GM23248 (cell line): ENCODE measurements at regions not wholly inside any gene's neighbourhood (a gene's known extent, or its start where the extent isn't known, plus 50 kb on each side); places are given as distances from the start of the nearest gene placed in this dataset.

Experiments used
- DNase-seq: peaks from one replicate; pipeline ENCODE4 v3.0.0-alpha.2; 2015
- H2AFZ ChIP-seq: fragments of 200-600 bp; sonication (generic); 2 replicates; pipeline ENCODE4 v1.6.1; 2016; ENCODE audit warnings: antibody characterized with exemption
- H3F3A ChIP-seq: fragments of 200-600 bp; sonication (generic); 2 replicates; pipeline ENCODE4 v1.6.1; 2016; ENCODE audit warnings: mild to moderate bottlenecking, antibody characterized with exemption, mixed run types; ENCODE audit not compliant: insufficient read depth
- H3K27ac ChIP-seq: fragments of 200-600 bp; sonication (generic); 2 replicates; pipeline ENCODE4 v1.5.1; 2016; ENCODE audit warnings: mild to moderate bottlenecking
- H3K27me3 ChIP-seq: fragments of 200-600 bp; sonication (generic); replicated peaks from 2 replicates; pipeline ENCODE4 v1.6.1; 2016; ENCODE audit warnings: mild to moderate bottlenecking; ENCODE audit not compliant: insufficient read depth
- H3K36me3 ChIP-seq: fragments of 200-600 bp; sonication (generic); 2 replicates; pipeline ENCODE4 v1.6.1; 2016; ENCODE audit warnings: low read depth, mild to moderate bottlenecking
- H3K4me1 ChIP-seq: fragments of 200-600 bp; sonication (generic); 2 replicates; pipeline ENCODE4 v1.6.1; 2016; ENCODE audit warnings: mild to moderate bottlenecking; ENCODE audit not compliant: insufficient read depth
- H3K4me2 ChIP-seq: fragments of 200-600 bp; sonication (generic); one replicate; pipeline ENCODE4 v1.6.1; 2016; ENCODE audit warnings: mild to moderate bottlenecking; ENCODE audit not compliant: unreplicated experiment
- H3K4me3 ChIP-seq: fragments of 200-600 bp; sonication (generic); 2 replicates; pipeline ENCODE4 v1.5.1; 2016; ENCODE audit warnings: mild to moderate bottlenecking
- H3K79me2 ChIP-seq: fragments of 200-600 bp; sonication (generic); 2 replicates; pipeline ENCODE4 v1.6.1; 2016; ENCODE audit warnings: mild to moderate bottlenecking; ENCODE audit not compliant: insufficient read depth
- H3K9ac ChIP-seq: fragments of 200-600 bp; sonication (generic); 2 replicates; pipeline ENCODE4 v1.6.1; 2016; ENCODE audit warnings: mild to moderate bottlenecking
- H3K9me2 ChIP-seq: fragments of 200-600 bp; sonication (generic); 2 replicates; pipeline ENCODE4 v1.6.1; 2016; ENCODE audit warnings: mixed run types, mild to moderate bottlenecking, moderate library complexity; ENCODE audit not compliant: insufficient read depth
- H3K9me3 ChIP-seq: fragments of 200-600 bp; sonication (generic); one replicate; pipeline ENCODE4 v1.6.1; 2017; ENCODE audit warnings: low read depth
- H4K20me1 ChIP-seq: fragments of 200-600 bp; sonication (generic); 2 replicates; pipeline ENCODE4 v1.6.0; 2016; ENCODE audit not compliant: insufficient read depth
- EZH2 ChIP-seq: fragments of 200-600 bp; sonication (generic); IDR thresholded peaks from 2 replicates; pipeline ENCODE4 v1.6.1; 2018; ENCODE audit warnings: antibody characterized with exemption, mild to moderate bottlenecking; ENCODE audit not compliant: insufficient read depth, poor library complexity, severe bottlenecking
- EZH2phosphoT487 ChIP-seq: fragments of 200-600 bp; sonication (generic); IDR thresholded peaks from 2 replicates; pipeline ENCODE4 v1.6.1; 2018; ENCODE audit warnings: antibody characterized with exemption, moderate library complexity, mild to moderate bottlenecking, low read depth; ENCODE audit not compliant: insufficient read depth
- WGBS, 2 experiments: methylation state at CpG; one replicate each; pipeline ENCODE4 v1.1.6; 2015 to 2017; ENCODE audit warnings: low lambda C conversion rate in 2 of 2, low coverage in 1 of 2; ENCODE audit errors: missing lambda C conversion rate in 2 of 2; 5-methylcytosine and 5-hydroxymethylcytosine counted together
- in situ Hi-C: fragments of 300-500 bp; cut with MboI; formaldehyde crosslinking; loops from 2 replicates; pipeline ENCODE4 v1.15.0; 2020

- Histone ChIP-seq H3K4me2 (no peak overlapping the region), H4K20me1 (no peaks in the 10 kb centered on the region), H3K4me3 (no peak overlapping the region), H3K27me3 (peaks cover 5% of the 10 kb centered on the region), H3K9me3 (no peaks in the 10 kb centered on the region), H3K27ac (no peak overlapping the region), H3K79me2 (no peaks in the 10 kb centered on the region), H3K36me3 (no peaks in the 10 kb centered on the region), H2AFZ (no peak overlapping the region), H3K9ac (no peak overlapping the region), H3K9me2 (no peaks in the 10 kb centered on the region), H3F3A (no peaks in the 10 kb centered on the region), H3K4me1 (no peaks in the 10 kb centered on the region)
- in situ Hi-C loops, result no loop called here
- WGBS, 2 experiments, result 10 to 33% methylated on average over 2 of the region's 2 CpGs
- TF ChIP-seq EZH2 (no peak), EZH2phosphoT487 (no peak)
- no peak for DNase-seq
Observed at GRCh38 chr11:127490896-127491295, 490.3 kb upstream of the KIRREL3 start.

GRCh38 chr11:127485541-127485940 is 485.0 kb upstream of the KIRREL3 start:
- TF ChIP-seq EZH2phosphoT487 (no peak), EZH2 (no peak)
- Histone ChIP-seq H3K79me2 (no peaks in the 10 kb centered on the region), H3K27me3 (no peaks in the 10 kb centered on the region), H3F3A (no peaks in the 10 kb centered on the region), H4K20me1 (no peaks in the 10 kb centered on the region; the same call in 1 of the 2 replicates), H3K27ac (no peak overlapping the region), H3K9me3 (no peaks in the 10 kb centered on the region), H3K4me2 (no peak overlapping the region), H3K9ac (no peak overlapping the region), H3K4me1 (no peaks in the 10 kb centered on the region), H3K36me3 (no peaks in the 10 kb centered on the region), H3K9me2 (no peaks in the 10 kb centered on the region), H3K4me3 (no peak overlapping the region), H2AFZ (no peak overlapping the region)
- peak; percentile 14 for DNase-seq
- 15 to 22% methylated on average over 2 of the region's 2 CpGs for WGBS, 2 experiments
- in situ Hi-C loops, result no loop called here

- Histone ChIP-seq H3K9me2 (no peaks in the 10 kb centered on the region), H3K36me3 (no peaks in the 10 kb centered on the region), H3K9me3 (no peaks in the 10 kb centered on the region), H3K27me3 (0 out of 2 replicates have a peak, but pooled peaks cover 4% of the 10 kb centered on the region), H3K4me3 (no peak overlapping the region), H3K4me1 (no peaks in the 10 kb centered on the region), H4K20me1 (no peaks in the 10 kb centered on the region; the same call in 1 of the 2 replicates), H3F3A (no peaks in the 10 kb centered on the region), H3K27ac (no peak overlapping the region), H2AFZ (no peak overlapping the region), H3K79me2 (no peaks in the 10 kb centered on the region), H3K9ac (no peak overlapping the region), H3K4me2 (no peak overlapping the region)
- DNase-seq, result no peak
- WGBS, 2 experiments, result 17 to 26% methylated on average over 1 of the region's 1 CpG
- TF ChIP-seq EZH2phosphoT487, result no peak
- no peak for TF ChIP-seq EZH2
- in situ Hi-C loops, result no loop called here
Observed at GRCh38 chr11:127481391-127481790, 480.8 kb upstream of the KIRREL3 start.

- Histone ChIP-seq H4K20me1 (no peaks in the 10 kb centered on the region; the same call in 1 of the 2 replicates), H3K4me3 (no peak overlapping the region), H3K9ac (no peak overlapping the region), H2AFZ (no peak overlapping the region), H3K4me1 (no peaks in the 10 kb centered on the region), H3F3A (no peaks in the 10 kb centered on the region), H3K27me3 (0 out of 2 replicates have a peak, but pooled peaks cover 4% of the 10 kb centered on the region), H3K79me2 (no peaks in the 10 kb centered on the region), H3K9me2 (no peaks in the 10 kb centered on the region), H3K9me3 (no peaks in the 10 kb centered on the region), H3K4me2 (no peak overlapping the region), H3K36me3 (no peaks in the 10 kb centered on the region), H3K27ac (no peak overlapping the region)
- WGBS, 2 experiments, result 66 to 83% methylated on average over 2 of the region's 2 CpGs
- TF ChIP-seq EZH2phosphoT487, result no peak
- TF ChIP-seq EZH2, result no peak
- in situ Hi-C loops, result no loop called here
- no peak for DNase-seq
Observed at GRCh38 chr11:127478826-127479225, 478.3 kb upstream of the KIRREL3 start.

GRCh38 chr11:127474766-127475165 is 474.2 kb upstream of the KIRREL3 start:
- H3K4me1 ChIP-seq, result no peaks in the 10 kb centered on the region
- H3K4me2 ChIP-seq, result no peak overlapping the region
- 0 out of 2 replicates have a peak, but pooled peaks cover 4% of the 10 kb centered on the region for H3K27me3 ChIP-seq
- no peaks in the 10 kb centered on the region for H3K36me3 ChIP-seq
- no peak overlapping the region for H3K9ac ChIP-seq
- H3K79me2 ChIP-seq, result no peaks in the 10 kb centered on the region
- no peak overlapping the region for H3K4me3 ChIP-seq
- WGBS, 2 experiments, result 0% methylated on average over 1 of the region's 1 CpG
- no peaks in the 10 kb centered on the region for H3F3A ChIP-seq
- no peaks in the 10 kb centered on the region for H3K9me2 ChIP-seq
- in situ Hi-C loops, result no loop called here
- no peaks in the 10 kb centered on the region for H3K9me3 ChIP-seq
- H2AFZ ChIP-seq, result no peak overlapping the region
- TF ChIP-seq EZH2phosphoT487 (no peak), EZH2 (no peak)
- DNase-seq, result no peak
- no peak overlapping the region for H3K27ac ChIP-seq
- no peaks in the 10 kb centered on the region for H4K20me1 ChIP-seq
